Suprapubic skin (tissue), 4 donors: ENCODE measurements at regions not wholly inside any gene's neighbourhood (a gene's known extent, or its start where the extent isn't known, plus 50 kb on each side); places are given as distances from the start of the nearest gene placed in this dataset.

Experiments
- DNase-seq, 2 donors: peaks; one replicate each; pipeline ENCODE4 v3.0.0-alpha.2; 2019; ENCODE audit warnings: low spot score in 2 of 2
- H3K27ac ChIP-seq: fragments of 200-600 bp; sonication (generic); one replicate; pipeline ENCODE4 v1.5.1; 2019
- H3K27me3 ChIP-seq: fragments of 200-600 bp; sonication (generic); one replicate; pipeline ENCODE4 v1.5.1; 2019
- H3K36me3 ChIP-seq: fragments of 200-600 bp; sonication (generic); one replicate; pipeline ENCODE4 v1.5.1; 2019
- H3K4me1 ChIP-seq: fragments of 200-600 bp; sonication (generic); one replicate; pipeline ENCODE4 v1.5.1; 2019
- H3K4me3 ChIP-seq: fragments of 200-600 bp; sonication (generic); one replicate; pipeline ENCODE4 v1.5.1; 2019; ENCODE audit warnings: mild to moderate bottlenecking
- H3K9me3 ChIP-seq: fragments of 200-600 bp; sonication (generic); one replicate; pipeline ENCODE4 v1.5.1; 2019
- CTCF ChIP-seq, 2 donors: fragments of 200-600 bp in 1 of 2; fragments of 450-650 bp in 1 of 2; sonication (generic) in 1 of 2; IDR thresholded peaks; one replicate each; pipeline ENCODE4 v1.5.1; 2016 to 2019; ENCODE audit warnings: antibody characterized with exemption in 2 of 2, mild to moderate bottlenecking in 1 of 2, moderate library complexity in 1 of 2
- EP300 ChIP-seq: sonication (generic); formaldehyde crosslinking; IDR thresholded peaks from one replicate; pipeline ENCODE4 v1.6.1; 2017; ENCODE audit warnings: antibody characterized with exemption
- POLR2A ChIP-seq, 2 donors: fragments of 450-650 bp; IDR thresholded peaks; one replicate each; pipeline ENCODE4 v1.6.1; 2017; ENCODE audit warnings: antibody characterized with exemption in 2 of 2, mild to moderate bottlenecking in 2 of 2, moderate library complexity in 2 of 2
- POLR2AphosphoS5 ChIP-seq, 3 donors: sonication (generic); formaldehyde crosslinking; IDR thresholded peaks; one replicate each; pipeline ENCODE4 v1.6.1; 2017; ENCODE audit warnings: antibody characterized with exemption in 3 of 3
- WGBS: methylation state at CpG from one replicate; pipeline ENCODE4 v1.1.5; 2018; 5-methylcytosine and 5-hydroxymethylcytosine counted together

- Histone ChIP-seq H3K27me3 (no peaks in the 10 kb centered on the region), H3K4me3 (no peak overlapping the region), H3K36me3 (no peaks in the 10 kb centered on the region), H3K4me1 (peaks cover 20% of the 10 kb centered on the region), H3K27ac (no peak overlapping the region), H3K9me3 (no peaks in the 10 kb centered on the region)
- DNase-seq, result no peak
- 34% methylated on average over 1 of the region's 1 CpG for WGBS
- TF ChIP-seq CTCF (IDR thresholded peaks at IDR 0.05), result no peak
- TF ChIP-seq POLR2AphosphoS5 (IDR thresholded peaks at IDR 0.05), result no peak
- TF ChIP-seq EP300, result no peak
- TF ChIP-seq POLR2A (IDR thresholded peaks at IDR 0.05), result no peak
Observed at GRCh38 chr2:165009466-165009865, 54.1 kb upstream of the SLC38A11 start.

GRCh38 chr2:165008730-165009315 is 53.5 kb upstream of the SLC38A11 start:
- Histone ChIP-seq H3K27ac (peak overlapping the region; percentile 59), H3K27me3 (no peaks in the 10 kb centered on the region), H3K4me1 (peaks cover 20% of the 10 kb centered on the region), H3K4me3 (no peak overlapping the region), H3K36me3 (no peaks in the 10 kb centered on the region), H3K9me3 (no peaks in the 10 kb centered on the region)
- TF ChIP-seq POLR2AphosphoS5 (IDR thresholded peaks at IDR 0.05), result no peak
- no peak for TF ChIP-seq CTCF (IDR thresholded peaks at IDR 0.05)
- no peak for TF ChIP-seq EP300
- no peak for TF ChIP-seq POLR2A (IDR thresholded peaks at IDR 0.05)
- DNase-seq, result no peak
- WGBS, result 61% methylated on average over 3 of the region's 3 CpGs

GRCh38 chr2:165007161-165007744 is 51.9 kb upstream of the SLC38A11 start:
- no peak for TF ChIP-seq CTCF (IDR thresholded peaks at IDR 0.05)
- TF ChIP-seq EP300, result no peak
- TF ChIP-seq POLR2AphosphoS5 (IDR thresholded peaks at IDR 0.05), result no peak
- no peak for TF ChIP-seq POLR2A (IDR thresholded peaks at IDR 0.05)
- DNase-seq, result no peak
- H3K27ac ChIP-seq, result no peak overlapping the region
- WGBS, result 29% methylated on average over 1 of the region's 1 CpG
- H3K36me3 ChIP-seq, result no peaks in the 10 kb centered on the region
- no peak overlapping the region for H3K4me3 ChIP-seq
- peaks cover 20% of the 10 kb centered on the region for H3K4me1 ChIP-seq
- H3K9me3 ChIP-seq, result no peaks in the 10 kb centered on the region
- H3K27me3 ChIP-seq, result no peaks in the 10 kb centered on the region
